GM18870 (cell line): ENCODE measurements at regions not wholly inside any gene's neighbourhood (a gene's known extent, or its start where the extent isn't known, plus 50 kb on each side); places are given as distances from the start of the nearest gene placed in this dataset.

Experiments used
- ATAC-seq: cut with Tn5 transposase; IDR thresholded peaks from one replicate; pipeline ENCODE4 v1.9.1; 2021; ENCODE audit warnings: moderate library complexity; ENCODE audit not compliant: unreplicated experiment

DNA sequence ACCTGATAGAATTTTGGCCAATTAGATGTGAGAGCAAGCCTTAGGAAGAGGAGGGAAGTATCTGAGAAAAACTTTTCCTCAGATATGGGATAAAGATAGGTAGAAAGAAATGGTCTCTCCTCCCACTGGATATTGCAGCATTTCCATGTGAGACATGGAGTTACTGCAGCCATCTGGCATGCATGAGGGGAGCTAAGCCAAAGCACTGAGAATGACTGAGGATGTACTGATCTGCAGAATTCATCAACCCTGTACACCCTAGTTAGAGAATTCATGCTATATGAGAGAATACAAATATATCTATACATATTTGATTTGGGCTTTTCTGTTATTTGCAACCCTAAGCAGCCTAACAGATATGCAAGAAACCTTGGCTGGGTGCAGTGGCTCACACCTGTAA lies 52.5 kb upstream of the RPL34 start:
- no peak for ATAC-seq

DNA sequence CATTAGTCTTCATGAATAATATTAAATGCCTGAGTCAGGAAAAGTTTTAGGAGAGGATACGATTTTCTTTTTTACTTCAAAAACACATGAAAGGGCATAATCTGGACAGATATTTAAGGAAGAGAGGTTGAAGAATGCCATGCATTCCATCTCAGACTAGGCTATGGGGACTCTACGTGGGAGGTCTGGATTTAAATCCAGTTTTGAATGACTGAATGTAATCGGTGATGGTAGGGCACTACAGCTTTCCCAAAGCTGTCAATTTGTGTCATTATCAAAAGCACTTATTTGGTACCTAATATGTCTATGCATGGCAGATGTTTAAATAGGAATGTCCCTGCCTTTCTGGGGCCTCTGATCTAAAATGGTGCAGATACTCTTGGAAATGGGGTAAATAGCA lies 59.3 kb upstream of the RPL34 start:
- no peak for ATAC-seq

DNA sequence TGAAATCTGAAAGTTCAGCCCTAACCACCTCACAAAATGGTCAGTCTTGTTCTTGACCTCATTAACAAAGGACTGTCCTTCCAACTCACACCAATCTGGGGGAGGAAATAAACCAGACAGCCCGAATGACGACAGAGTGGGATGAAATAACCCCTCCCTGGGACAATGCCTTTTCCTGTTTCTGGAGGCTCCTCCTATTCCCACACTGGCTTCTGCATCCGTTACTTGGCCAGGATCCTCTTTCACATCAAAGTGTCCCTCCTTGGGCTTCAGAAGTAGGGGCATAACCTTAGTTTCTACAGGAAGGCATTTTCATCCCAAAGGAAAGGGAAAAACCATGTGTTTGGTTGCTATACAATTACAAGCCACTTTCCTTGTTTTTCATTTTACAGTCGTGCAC lies 59.8 kb upstream of the RPL34 start:
- no peak for ATAC-seq

DNA sequence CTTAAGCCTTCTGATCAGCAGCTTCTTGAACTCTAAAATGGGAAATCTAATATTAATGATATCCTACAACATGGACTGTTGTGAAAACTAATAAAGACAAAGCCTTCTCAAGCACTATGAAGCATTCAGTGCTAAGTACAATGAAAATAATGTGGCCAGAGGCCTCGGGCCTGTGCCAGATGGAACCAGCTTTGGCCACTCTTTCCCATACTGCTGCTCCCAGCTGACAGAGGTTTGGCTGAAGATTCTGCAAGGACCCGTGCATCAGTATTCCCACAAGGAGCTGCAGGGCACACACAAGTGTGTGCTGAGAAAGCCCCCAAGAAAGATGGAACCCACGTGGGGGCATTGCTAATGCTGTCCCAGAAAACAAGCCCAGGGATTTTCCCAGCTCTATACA lies 60.5 kb upstream of the RPL34 start:
- no peak for ATAC-seq

DNA sequence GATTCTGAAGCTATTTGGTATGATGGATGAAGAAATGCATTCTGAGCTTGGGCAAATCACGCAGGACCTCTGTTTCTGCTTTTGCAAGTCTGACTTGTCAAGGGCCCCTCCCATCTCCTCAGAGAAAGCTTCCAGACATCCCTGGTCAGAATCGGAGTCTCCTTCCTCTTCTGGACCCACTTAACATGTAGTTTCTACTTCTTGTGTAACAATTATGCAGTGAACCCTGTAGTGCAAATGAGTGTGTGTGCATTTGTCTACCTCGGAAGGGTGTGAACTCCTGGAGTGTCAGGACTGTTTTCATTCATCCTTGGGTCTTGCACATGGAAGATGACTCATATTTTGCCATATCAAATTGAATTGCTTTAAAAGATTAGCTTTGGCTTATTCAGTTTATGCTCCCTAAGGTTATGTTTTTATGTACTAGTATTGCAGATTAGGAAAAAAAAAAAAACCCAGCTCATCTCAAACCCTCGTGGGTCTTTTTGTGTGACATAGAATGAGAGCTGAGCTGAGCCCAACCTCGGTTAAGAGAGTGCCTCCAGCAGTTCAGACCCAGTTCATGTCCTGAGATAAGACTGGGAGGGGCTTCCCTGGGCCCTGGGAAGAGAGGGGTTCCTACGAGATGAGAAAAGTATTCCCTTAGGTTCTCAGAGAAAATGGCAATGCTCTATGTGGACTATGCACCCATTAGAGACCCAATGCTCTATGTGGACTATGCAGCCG lies 61.1 kb upstream of the RPL34 start:
- no peak for ATAC-seq

DNA sequence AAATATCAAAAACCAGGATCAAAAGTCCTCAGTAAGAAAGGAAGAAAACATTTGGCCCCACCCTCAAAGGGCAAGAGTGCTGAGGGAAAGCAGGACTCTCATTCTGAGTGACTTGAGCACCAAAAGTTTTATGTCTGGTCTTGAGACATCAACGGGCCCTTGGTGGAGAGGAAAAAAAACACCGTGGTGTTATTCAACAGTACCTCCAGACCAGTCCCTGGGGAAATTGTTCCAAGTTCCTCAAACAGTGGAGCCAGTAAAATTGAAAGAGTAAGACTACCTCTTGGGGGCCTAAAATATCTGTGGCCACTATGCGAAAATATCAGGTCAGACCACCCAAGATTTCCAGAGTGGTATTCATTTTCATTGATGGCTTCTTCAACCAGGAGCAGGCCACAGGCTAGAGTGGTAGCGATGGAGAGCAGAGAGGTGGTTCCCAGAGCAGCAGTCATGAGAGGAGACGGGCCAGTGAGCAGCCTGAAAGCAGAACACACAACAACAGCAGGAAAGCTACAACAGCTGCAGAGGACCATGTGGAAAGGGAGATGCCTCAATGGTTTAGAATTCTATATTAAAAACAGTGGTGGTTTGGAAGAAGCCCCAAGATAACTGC lies 63.7 kb upstream of the RPL34 start:
- peak; percentile 65 for ATAC-seq

DNA sequence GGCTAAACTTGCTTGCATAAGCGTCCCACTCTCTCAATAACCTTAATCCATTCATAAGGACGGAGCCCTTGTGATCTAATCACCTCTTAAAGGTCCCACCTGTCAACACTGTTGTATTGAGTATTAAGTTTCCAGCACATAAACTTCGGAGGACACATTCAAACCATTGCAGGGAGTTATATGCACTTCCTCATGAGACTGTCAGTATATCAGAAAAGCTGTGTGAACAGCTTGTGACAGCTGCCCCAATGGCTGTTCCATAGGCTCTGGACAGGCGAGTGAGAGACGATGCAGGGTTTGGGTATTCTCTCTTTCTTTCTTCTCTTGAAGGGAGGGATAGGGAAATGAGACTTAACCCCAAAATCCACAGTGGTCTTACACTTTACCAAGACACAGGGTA lies 64.2 kb upstream of the RPL34 start:
- no peak for ATAC-seq

DNA sequence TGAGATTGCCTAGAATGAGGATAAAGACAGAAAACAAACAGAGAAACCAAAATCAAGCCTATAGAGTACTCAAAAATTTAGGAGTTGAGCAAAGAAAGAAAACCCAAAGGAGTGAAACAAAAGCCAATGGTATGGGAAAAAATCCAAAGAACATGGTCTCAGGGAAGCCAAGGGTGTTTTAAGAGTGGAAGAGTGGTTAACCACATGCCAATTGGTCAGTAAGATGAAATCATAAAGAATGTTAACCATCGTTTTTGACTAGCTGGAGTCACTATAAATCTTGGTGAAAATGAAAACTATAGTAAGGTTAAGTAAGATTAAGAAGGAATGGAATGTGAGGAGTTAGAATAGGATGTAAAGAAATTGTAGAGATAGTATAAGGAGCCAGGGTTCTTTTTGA lies 64.7 kb upstream of the RPL34 start:
- no peak for ATAC-seq

DNA sequence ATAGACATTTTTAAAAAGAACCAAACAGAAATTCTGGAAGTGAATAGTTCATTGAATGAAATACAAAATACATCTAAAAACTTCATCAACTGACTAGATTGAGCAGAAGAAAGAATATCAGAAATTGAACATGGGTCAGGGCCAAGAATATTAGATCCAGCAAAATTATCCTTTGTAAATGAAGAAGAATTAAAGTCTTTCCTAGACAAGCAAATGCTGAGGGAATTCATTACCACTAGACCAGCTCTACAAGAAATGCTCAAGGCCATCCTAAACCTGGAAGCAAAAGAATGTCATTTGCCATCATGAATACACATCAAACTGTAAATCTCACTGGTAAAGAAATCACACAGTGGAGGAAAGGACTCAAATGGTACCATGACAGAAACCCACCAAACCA lies 72.7 kb upstream of the RPL34 start:
- ATAC-seq = no peak

DNA sequence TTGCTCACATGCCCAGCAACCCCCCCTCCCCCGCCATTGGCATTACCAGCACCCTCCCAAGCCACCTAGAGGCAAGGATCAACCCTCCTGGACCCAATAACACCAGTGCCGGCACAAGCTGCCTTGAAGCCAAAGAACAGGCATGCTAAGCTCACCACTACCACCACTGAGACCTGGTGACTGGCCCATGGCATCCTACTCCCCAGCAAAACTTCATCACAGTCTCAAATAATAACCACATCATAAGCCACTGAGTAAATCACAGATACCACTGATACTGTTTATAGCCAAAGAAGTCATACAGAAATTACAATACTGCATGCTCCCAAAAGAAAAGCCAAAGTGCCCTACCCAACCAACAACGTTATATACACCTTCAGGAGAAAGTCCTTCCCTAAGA lies 73.6 kb upstream of the RPL34 start:
- ATAC-seq = no peak

DNA sequence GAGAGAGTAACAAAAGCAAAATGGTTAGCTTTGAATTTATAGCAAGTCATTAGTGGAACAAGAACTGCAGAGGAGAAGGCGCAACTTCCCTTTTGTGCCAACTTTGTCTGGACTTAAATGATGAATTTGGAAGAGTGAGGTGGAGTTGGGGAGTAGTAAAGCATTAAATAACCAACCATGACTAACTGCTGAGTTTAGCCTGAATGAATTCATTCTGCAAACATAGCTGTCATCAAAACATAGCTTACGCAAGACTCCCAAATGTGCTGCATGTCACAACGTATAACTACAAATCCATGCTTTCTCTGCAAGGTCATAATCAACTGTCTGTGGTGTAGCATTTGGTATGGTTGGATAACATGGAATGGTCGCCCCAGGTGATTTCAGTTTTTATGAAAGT lies 75.9 kb upstream of the RPL34 start:
- ATAC-seq = no peak

DNA sequence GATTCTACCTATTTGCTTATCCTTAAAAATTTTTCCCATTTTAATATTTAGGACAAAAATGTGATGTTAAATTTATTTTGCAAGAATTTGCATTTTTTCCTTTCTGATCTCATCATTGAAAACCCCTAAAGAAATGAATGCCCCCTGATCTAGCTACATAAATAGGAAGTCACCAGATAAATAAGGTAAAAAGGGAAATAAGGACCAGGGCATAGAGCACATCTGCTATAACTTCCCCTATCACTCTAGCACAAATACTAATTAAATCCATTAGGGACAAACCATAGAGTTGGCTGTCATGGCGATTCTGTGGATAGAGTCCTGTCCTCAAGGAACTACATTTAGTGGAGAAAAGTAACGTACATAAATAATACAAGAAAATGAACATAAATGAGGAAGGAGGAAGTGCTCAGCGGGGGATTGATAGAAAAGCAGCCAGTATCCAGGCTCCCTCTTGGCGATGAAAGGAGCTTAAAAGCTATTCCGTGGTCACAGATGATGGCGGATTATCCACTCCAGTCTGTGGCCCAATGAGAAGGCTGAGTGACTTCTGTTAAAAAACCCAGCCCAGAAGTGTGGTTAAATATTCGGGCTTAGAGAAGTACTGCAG lies 76.9 kb upstream of the RPL34 start:
- ATAC-seq = no peak

DNA sequence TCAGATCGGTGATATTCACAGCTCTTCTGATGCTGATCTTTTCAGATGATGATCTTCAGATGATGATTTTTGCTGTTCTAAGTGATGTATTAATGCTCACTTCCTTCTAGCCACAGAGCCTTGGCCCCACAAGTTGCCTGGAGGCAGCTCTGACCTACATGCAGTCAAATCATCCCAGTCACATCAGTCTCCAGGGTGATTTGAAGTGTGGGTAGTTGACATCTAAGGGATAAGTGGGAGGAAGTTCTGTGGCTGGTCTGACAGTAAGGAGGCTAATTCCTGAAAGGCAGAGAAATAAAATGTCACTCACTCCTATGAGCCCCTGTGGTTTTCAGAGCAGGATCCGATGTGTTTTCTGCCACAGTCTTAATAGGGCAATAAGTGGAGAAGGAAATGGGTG lies 79.8 kb upstream of the RPL34 start:
- no peak for ATAC-seq

DNA sequence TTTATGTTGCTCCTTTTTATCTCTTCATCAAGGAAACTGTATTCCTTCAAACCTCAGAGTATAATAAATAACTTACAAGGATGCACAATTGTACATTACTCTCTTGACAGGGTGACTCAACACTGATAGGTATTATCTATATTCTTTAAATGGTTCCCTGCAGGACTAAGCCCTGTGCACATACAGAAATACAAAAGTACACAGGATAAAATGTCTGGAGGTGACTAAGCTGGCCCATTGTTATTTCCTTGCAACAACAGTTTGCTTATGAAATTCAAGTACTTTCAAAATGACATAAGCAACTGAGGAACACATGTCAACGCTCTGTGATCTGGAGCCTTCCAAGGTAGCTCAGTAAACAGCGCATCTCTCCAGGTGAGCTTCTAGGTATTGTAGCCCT lies 83.8 kb upstream of the RPL34 start:
- ATAC-seq = no peak

DNA sequence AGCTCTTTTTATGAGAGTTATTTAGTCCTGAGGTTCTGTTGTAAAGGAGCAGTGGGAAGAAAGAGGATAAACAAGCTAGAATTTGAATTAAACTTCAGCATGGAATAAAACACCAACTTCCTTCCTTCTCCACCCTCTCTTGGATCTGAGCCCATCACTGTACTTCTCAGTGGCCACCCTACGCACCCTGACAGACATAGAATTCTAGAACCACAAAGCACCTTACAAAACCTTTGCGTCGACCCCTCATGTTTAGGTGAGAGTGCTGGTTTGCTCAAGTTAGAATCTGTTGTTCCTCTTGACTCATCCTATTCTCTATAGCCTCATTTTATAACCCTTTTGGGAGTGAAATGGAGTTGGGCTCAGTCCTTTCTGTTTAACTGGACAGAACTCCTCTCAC lies 84.6 kb upstream of the RPL34 start:
- ATAC-seq = no peak

DNA sequence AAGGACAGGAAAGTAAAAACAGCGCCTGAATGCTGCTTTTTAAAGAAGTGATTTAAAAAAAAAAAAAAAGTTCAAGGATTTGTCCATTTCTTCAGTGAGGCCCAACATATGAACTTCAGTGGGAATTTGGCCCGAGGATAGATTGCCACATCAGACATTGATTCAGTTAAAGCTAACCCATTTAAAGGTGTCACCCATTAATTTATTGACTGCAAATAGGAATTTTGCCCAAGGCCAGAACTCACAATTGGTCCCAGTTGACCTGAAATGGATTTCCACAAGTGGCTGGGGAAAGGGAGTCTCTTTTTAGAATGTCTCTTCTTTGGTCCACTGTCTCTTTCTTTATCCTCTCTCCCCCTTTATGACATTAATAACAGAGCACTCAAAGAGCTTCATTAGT lies 86.5 kb upstream of the RPL34 start:
- no peak for ATAC-seq

DNA sequence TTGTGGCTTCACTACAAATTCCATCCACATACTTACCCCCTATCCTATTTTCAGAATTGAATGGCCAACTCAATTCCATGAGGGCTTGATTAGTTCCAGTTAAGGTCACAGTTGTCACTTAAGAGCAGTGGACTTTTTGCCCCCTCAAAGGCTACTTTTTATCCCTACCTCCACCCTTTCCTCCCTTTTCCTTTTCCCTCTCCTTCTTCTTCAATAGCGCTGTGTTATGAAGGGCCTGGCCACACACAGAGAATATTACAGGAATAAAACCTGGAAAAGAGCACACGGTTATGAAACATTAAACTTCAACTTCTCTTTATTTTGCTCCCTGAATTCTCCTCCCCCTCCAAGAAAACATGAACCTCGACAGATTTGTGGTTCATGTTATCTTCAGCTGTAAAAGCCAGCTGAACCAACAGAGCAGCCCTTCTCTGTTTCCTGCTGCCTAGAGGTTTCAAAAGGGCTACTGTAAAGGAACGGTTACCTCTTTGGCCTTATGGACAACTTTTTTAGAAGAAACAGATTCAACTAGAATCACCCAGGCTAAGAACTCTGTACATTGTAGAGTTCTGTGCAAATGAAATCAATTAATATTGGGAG lies 87.0 kb upstream of the RPL34 start:
- ATAC-seq = no peak

DNA sequence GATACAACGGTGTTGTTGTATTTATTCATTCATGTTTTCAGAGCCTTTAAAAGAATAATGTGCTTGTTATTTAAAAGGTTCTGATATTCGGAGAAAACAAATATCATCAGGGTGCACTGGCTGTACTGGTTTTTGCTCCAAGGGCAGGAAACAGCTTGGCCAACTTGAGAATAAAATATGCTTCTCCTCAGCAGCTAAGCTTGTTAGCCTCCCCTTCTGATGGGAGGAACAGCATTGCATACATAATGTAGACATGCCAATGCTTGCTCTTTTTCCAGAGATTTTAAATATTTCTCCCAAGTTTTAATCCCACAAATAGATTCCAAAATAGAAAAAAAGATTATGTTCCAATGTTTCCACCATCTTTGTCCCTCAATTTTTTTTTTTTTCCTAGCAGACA lies 87.6 kb upstream of the RPL34 start:
- ATAC-seq = no peak

DNA sequence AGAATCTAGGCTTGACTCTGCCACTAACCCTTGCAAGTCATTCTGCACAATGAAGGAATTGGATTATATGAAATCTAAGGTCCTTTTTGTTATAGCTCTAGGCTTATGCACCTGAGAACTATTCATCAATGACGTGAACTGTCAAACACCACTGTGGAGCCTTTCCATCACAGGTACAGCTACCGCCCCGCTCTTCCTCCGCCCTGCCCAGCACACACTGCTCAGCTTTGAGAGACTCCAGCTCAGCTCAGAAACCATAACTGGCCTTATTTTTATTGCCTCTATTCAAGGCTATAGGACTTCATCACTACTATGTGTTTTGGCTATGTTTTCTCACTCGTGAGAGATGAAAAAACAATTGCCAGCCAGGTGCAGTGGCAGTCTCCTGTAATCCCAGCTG lies 88.2 kb upstream of the RPL34 start:
- ATAC-seq = no peak

DNA sequence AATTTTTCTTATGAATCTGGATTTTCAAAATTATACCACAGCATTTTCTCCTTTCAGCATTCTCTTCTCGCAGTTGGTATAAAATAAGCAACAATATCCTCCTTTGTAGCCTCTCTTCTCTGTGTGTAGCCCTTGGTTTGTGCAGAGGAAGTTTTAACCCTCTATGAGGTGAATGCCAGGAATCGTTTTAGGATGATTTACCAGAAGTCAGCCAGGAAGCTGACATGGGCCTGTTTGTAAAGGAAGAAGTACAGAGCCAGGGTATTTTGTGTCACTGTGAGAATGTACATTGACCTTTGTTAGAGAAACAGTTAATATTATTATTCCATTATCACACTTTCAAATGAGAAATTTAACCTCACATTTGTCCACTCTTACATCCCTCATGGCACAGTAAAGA lies 88.9 kb upstream of the RPL34 start:
- ATAC-seq = no peak

DNA sequence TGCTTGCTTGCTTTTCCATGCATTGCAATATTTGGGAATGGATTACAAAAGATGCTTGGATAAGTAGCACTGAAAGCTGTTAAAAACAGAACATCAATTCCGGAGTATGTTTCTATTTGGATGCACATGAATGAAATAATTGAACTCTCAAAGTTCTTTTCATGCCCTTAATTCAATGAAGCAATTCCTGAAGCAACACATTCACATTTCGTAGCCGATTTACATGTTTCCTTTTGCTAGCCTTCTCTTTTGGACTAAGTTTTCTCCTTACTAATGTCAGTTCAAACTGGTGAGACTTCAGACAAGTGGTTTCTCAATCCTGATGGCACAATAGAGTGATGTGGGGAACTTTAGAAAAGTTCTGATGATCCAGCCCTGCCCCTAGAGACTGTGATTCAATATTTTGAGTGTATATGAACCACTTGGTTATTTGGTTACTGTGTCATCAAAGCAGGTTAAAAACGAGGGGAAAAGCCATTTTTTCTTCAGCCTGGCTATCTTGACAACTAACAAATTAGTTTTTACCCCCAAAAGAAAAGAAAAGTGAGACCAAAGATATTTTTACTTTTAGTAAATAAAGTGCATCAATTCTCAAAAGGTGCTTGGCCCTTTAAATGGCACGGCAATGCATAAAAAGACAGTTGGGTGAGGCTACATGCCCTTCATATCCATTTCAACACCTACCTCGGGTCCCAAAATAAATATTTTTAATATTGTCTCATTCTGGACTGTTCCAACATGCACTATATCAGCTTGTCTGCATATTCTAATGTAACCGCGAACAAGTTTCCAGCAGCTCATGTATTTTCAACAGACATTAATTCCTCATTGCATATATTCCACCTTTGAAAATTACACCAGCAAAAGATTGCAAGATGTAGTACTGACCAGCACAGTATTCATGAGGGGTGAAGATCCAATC lies 90.1 kb upstream of the RPL34 start:
- no peak for ATAC-seq
